ENCODE measurements at regions not wholly inside any gene's neighbourhood (a gene's known extent, or its start where the extent isn't known, plus 50 kb on each side); places are given as distances from the start of the nearest gene placed in this dataset.

DNA sequence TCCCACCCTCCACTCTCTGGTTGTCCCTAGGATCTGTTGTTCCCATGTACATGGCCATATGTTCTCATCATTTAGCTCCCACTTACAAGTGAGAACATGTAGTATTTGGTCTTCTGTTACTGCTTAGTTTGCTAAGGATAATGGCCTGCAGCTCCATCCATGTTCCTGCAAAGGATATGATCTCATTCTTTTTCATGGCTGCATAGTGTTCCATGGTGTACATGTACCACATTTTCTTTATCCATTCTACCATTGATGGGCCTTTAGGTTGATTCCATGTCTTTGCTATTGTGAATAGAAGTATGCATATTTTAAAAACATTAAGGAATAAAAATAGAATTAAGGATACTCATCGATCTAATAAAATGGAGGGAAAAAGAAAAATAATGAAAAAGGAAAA is 278.4 kb downstream of the MBNL1 start (continued):
- TF ChIP-seq CUX1 (IDR thresholded peaks at IDR 0.05; ENCODE audit: insufficient replicate concordance, low read depth, low read length): no peak
- TF ChIP-seq NFXL1 (IDR thresholded peaks at IDR 0.05; ENCODE audit: borderline replicate concordance): no peak

- no peak for ATAC-seq
- Histone ChIP-seq H3K27ac (ENCODE audit: control insufficient read depth, insufficient read depth) (no peak overlapping the region), H3K9me3 (replicated peaks; ENCODE audit: control insufficient read depth, insufficient read depth, low read length) (no peaks in the 10 kb centered on the region), H2AFZ (ENCODE audit: control insufficient read depth, low read depth, low read length) (no peak overlapping the region), H3K27me3 (replicated peaks in 1 of 2; ENCODE audit: control insufficient read depth in 2 of 2, insufficient read depth in 2 of 2, low read length in 1 of 2) (no peaks in the 10 kb centered on the region), H3K4me3 (no peak overlapping the region), H3K4me1 (ENCODE audit: control insufficient read depth, insufficient read depth, low read length) (no peaks in the 10 kb centered on the region), H3K36me3 (ENCODE audit: control insufficient read depth in 2 of 2, insufficient read depth in 2 of 2, low read length in 1 of 2) (no peaks in the 10 kb centered on the region), H3K79me2 (ENCODE audit: control insufficient read depth, insufficient read depth, low read length) (no peaks in the 10 kb centered on the region), H4K20me1 (ENCODE audit: control insufficient read depth, insufficient read depth) (no peaks in the 10 kb centered on the region), H3K9ac (ENCODE audit: control insufficient read depth, insufficient read depth, low read length) (no peak overlapping the region), H3K4me2 (ENCODE audit: control insufficient read depth, insufficient read depth) (no peak overlapping the region)
- in situ Hi-C loops (cut with MboI): no loop called here
- SMC1A ChIA-PET (ENCODE audit: uncharacterized antibody, unreplicated experiment): no interaction called here
- intact Hi-C loops (cut with micrococcal nuclease; ENCODE audit: unreplicated experiment): no loop called here
- BruUV-seq (replicated peaks): no TSS peak
- CTCF ChIA-PET: no interaction called here
- FAIRE-seq: peak; percentile 75
- POLR2A ChIA-PET: no interaction called here
- DNase-seq (ENCODE audit: low read depth, low spot score): no peak
- RAD21 ChIA-PET (ENCODE audit: unreplicated experiment): interaction anchor here (1.0 kb wide), 1 partner anchor 47 kb away, joined by 4 read pairs; no protein-coding TSS in a partner anchor
- TF ChIP-seq BMI1 (IDR thresholded peaks at IDR 0.05; ENCODE audit: borderline replicate concordance) (no peak), SMAD5 (IDR thresholded peaks at IDR 0.05; ENCODE audit: low read depth) (no peak), SMARCA5 (IDR thresholded peaks at IDR 0.05) (no peak), RCOR1 (conservative IDR thresholded peaks at IDR 0.05; ENCODE audit: low read depth, low read length) (no peak), ZNF274 (IDR thresholded peaks at IDR 0.05; ENCODE audit: insufficient read depth, insufficient read length) (no peak), WRNIP1 (IDR thresholded peaks at IDR 0.05; ENCODE audit: borderline replicate concordance, low read depth, low read length) (no peak), PAX5 (IDR thresholded peaks at IDR 0.05; ENCODE audit: borderline replicate concordance, low read depth, low read length) (no peak)
- TF ChIP-seq, protein P1, sequence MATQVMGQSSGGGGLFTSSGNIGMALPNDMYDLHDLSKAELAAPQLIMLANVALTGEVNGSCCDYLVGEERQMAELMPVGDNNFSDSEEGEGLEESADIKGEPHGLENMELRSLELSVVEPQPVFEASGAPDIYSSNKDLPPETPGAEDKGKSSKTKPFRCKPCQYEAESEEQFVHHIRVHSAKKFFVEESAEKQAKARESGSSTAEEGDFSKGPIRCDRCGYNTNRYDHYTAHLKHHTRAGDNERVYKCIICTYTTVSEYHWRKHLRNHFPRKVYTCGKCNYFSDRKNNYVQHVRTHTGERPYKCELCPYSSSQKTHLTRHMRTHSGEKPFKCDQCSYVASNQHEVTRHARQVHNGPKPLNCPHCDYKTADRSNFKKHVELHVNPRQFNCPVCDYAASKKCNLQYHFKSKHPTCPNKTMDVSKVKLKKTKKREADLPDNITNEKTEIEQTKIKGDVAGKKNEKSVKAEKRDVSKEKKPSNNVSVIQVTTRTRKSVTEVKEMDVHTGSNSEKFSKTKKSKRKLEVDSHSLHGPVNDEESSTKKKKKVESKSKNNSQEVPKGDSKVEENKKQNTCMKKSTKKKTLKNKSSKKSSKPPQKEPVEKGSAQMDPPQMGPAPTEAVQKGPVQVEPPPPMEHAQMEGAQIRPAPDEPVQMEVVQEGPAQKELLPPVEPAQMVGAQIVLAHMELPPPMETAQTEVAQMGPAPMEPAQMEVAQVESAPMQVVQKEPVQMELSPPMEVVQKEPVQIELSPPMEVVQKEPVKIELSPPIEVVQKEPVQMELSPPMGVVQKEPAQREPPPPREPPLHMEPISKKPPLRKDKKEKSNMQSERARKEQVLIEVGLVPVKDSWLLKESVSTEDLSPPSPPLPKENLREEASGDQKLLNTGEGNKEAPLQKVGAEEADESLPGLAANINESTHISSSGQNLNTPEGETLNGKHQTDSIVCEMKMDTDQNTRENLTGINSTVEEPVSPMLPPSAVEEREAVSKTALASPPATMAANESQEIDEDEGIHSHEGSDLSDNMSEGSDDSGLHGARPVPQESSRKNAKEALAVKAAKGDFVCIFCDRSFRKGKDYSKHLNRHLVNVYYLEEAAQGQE (IDR thresholded peaks at IDR 0.05; ENCODE audit: low read depth, low read length): no peak
- TF ChIP-seq, protein P2, sequence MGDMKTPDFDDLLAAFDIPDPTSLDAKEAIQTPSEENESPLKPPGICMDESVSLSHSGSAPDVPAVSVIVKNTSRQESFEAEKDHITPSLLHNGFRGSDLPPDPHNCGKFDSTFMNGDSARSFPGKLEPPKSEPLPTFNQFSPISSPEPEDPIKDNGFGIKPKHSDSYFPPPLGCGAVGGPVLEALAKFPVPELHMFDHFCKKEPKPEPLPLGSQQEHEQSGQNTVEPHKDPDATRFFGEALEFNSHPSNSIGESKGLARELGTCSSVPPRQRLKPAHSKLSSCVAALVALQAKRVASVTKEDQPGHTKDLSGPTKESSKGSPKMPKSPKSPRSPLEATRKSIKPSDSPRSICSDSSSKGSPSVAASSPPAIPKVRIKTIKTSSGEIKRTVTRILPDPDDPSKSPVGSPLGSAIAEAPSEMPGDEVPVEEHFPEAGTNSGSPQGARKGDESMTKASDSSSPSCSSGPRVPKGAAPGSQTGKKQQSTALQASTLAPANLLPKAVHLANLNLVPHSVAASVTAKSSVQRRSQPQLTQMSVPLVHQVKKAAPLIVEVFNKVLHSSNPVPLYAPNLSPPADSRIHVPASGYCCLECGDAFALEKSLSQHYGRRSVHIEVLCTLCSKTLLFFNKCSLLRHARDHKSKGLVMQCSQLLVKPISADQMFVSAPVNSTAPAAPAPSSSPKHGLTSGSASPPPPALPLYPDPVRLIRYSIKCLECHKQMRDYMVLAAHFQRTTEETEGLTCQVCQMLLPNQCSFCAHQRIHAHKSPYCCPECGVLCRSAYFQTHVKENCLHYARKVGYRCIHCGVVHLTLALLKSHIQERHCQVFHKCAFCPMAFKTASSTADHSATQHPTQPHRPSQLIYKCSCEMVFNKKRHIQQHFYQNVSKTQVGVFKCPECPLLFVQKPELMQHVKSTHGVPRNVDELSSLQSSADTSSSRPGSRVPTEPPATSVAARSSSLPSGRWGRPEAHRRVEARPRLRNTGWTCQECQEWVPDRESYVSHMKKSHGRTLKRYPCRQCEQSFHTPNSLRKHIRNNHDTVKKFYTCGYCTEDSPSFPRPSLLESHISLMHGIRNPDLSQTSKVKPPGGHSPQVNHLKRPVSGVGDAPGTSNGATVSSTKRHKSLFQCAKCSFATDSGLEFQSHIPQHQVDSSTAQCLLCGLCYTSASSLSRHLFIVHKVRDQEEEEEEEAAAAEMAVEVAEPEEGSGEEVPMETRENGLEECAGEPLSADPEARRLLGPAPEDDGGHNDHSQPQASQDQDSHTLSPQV (IDR thresholded peaks at IDR 0.05): no peak
Observed at GRCh38 chr3:152549263-152549662, 280.5 kb downstream of the MBNL1 start.
